ENCODE measurements at regions not wholly inside any gene's neighbourhood (a gene's known extent, or its start where the extent isn't known, plus 50 kb on each side); places are given as distances from the start of the nearest gene placed in this dataset.

GRCh38 chr5:24142341-24142740 is 502.4 kb downstream of the CDH10 start:
- TF ChIP-seq, protein P1, sequence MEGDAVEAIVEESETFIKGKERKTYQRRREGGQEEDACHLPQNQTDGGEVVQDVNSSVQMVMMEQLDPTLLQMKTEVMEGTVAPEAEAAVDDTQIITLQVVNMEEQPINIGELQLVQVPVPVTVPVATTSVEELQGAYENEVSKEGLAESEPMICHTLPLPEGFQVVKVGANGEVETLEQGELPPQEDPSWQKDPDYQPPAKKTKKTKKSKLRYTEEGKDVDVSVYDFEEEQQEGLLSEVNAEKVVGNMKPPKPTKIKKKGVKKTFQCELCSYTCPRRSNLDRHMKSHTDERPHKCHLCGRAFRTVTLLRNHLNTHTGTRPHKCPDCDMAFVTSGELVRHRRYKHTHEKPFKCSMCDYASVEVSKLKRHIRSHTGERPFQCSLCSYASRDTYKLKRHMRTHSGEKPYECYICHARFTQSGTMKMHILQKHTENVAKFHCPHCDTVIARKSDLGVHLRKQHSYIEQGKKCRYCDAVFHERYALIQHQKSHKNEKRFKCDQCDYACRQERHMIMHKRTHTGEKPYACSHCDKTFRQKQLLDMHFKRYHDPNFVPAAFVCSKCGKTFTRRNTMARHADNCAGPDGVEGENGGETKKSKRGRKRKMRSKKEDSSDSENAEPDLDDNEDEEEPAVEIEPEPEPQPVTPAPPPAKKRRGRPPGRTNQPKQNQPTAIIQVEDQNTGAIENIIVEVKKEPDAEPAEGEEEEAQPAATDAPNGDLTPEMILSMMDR (IDR thresholded peaks at IDR 0.05): no peak
- no peak for TF ChIP-seq POLR2A (IDR thresholded peaks at IDR 0.05)
